ENCODE measurements at regions not wholly inside any gene's neighbourhood (a gene's known extent, or its start where the extent isn't known, plus 50 kb on each side); places are given as distances from the start of the nearest gene placed in this dataset.
"Not testable (repeated sequence)": the region's sequence is repeated elsewhere in the genome, so short reads cannot be mapped to it uniquely, and the experiment has no call there.

DNA sequence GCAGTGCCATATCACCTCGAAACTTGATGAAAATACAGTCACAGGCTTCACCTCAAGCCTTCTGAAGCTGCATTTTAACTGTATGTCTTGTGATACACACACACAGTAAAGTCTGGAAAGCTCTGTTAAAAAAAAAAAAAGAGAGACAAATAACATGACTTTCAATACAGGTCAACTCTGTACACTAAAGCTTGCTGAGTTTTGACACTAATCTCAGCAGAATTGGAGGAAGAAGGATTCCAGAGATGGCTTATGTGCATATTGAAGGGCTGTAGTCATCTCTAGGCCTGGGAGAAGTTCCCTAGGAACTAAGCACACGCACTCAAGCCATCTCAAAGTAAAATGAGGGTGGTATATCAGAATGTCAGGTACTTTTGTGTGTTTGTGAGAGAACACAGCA, 875.1 kb downstream of the EPHA4 start:
- no peak for DNase-seq (ENCODE audit: low spot score)

DNA sequence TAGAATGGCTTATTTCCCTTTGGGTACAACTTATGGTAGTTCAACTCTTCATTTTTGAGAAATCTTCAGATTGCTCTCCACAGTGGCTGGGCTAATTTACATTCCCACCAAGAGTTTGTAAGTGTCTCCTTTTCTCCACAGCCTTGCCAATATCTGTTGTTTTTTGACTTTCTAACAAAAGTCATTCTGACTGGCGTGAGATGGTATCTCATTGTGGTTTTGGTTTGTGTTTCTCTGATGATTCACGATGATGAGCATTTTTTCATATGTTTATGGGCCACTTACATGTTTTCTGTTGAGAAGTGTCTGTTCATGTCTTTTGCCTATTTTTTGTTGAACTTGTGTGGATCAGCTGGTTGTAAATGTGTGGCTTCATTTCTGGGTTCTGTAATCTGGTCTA, 871.0 kb downstream of the EPHA4 start:
- no peak for DNase-seq (ENCODE audit: low spot score)

DNA sequence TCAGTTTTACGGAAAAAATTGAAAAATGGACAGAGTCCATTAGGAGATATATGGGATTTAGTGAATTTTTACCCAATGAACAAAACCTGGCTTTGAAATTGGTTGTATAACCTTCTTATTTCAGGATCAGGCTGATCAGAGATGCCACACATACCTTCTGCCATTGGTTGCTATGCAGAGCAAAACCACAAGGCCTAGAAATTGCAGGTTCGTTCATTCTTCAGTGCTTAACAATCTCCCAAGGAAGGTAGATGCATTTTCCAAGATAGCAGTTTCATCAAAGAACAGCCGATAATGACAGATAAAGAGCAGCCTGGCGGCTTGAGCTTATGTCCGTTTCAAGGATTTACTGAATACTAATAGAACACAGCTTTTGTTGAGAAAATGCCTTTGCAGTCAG, 868.8 kb downstream of the EPHA4 start:
- DNase-seq (ENCODE audit: low spot score), result no peak

DNA sequence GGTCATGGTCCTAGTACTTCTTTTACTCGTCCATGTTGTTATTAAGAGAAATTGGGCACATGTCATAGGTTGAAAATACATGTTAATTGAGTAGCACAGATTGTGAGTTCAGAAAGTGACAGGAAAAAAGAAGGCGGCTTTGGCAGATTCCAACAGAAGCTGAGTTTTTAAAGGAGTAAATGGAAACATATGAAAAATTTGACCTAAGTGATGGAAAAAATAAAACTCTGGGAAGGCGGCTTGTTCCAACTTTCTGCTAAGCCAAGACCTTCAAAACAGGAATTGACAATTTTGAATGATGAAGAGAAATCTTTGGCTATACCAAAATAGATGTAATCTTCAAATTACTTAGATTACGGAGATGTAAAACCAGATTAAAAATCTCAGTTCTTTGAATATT, 868.0 kb downstream of the EPHA4 start:
- no peak for DNase-seq (ENCODE audit: low spot score)

DNA sequence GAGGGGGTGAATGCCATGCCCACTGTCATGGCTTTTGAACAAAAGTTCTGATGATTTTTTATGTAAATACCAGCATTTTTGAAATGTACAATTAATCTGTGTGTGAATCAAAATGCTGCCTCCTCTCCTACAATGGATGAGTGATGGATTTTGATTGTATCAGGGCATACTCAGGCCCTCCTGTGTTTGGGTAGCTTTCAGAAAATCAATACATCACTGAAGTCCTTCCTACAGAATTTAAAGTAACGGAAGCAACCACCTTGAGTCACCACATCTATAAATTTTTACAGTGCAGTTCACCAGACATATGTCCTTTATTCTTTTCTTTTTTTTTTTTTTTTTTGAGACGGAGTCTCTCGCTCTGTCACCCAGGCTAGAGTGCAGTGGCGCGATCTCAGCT, 867.3 kb downstream of the EPHA4 start:
- DNase-seq (ENCODE audit: low spot score), result no peak

DNA sequence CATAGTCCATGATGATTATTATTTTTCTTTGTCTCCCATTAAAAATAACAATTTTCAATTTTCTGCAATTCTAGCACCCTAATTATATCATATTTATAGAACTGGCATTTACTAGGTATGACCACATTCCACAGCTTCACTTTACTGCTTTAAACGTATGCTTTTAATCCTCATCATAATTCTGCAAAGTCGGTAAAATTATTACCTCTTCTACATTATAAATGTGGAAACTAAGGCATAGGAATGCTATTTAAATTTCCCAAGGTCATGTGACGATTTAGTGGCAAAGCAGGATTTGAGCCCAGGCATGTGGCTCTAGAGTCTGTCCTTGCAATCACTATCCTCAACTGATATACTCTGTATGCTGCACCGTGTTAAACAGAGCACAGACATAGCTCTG, 866.4 kb downstream of the EPHA4 start:
- no peak for DNase-seq (ENCODE audit: low spot score)

DNA sequence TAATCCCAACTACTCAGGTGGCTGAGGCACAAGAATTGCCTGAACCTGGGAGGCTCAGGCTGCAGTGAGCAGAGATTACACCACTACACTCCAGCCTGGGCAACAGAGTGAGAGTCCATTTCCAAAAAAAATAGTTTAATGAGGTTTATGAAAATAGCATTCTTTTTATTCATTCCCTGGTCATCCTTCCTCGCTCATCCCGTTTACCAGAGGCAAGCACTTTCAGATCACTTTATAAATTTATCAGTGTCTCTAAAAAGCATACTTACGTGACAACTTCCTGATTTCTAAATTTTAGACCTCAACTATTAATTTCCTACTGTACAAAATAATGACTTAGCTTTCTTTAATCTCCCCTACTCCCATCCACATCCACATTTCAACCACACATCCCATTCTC, 864.8 kb downstream of the EPHA4 start:
- no peak for DNase-seq (ENCODE audit: low spot score)

DNA sequence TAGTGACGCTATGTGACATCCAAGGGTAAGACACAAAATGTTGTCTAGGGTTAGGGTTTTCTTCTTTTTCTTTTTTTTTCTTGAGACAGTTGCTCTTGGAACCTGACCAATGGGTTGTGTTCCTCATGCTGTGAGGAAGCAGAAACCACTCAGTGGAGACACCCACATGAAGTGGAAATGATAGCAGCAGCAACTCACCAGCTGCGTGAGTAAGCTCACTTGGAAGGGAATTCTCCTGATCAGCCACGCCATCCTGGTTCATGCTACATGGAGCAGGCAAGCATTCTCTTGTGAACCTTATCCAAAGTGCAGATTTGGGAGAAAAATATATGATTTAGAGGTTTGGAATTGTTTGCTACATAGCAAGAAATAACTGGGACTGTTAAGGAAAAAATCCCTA, 863.7 kb downstream of the EPHA4 start:
- no peak for DNase-seq (ENCODE audit: low spot score)

DNA sequence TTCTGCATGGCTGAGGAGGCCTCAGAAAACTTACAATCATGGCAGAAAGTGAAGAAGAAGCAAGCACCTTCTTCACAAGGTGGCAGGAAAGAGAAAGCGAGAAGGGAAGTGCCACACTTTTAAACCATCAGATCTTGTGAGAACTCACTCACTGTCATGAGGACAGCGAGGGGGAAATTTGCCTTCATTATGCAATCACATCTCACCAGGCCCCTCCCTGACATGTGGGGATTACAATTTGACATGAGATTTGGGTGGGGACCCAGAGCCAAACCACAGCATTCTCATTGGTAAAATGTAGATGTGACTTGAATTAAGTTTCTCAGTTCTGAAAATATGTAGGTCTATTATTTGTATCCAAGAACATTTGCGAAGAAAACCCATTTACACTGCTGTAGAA, 854.8 kb downstream of the EPHA4 start:
- DNase-seq (ENCODE audit: low spot score), result no peak

DNA sequence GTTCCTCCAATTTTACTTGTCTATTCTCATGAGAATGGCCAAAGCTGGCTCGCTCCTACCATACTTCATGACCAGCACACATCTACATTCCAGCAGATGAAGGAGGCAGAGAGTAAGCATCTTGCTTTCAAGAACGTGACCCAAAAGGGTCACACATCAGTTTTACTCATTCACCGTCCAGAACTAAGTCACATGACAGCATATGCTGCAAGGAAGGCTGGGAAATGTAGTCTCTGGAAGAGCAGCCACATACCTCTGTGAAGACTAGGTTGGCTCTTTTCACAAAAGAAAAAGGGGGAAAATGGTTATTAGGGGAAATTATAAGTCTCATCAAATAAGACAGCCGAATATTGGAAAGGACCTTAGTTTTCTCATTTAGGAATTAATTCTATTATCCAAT, 835.3 kb downstream of the EPHA4 start:
- DNase-seq (ENCODE audit: low spot score), result no peak

DNA sequence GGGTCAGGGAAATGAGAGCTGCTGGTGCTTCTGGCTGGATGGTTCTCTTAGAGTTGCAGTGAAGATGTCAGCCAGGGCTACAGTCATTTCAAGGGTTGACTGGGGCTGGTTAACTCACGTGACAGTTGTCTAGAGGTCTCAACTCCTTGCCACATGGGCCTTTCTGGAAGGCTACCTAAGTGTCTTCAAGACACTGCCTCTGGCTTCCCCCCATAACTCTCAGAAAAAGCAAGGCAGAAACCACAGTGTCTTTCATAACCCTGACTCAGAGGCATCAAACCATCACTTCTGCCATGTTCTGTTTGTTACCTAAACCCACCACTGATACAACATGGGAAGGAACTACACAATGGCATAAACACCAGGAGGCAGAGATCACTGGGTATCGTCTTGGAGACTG, 828.9 kb downstream of the EPHA4 start:
- DNase-seq (ENCODE audit: low spot score), result no peak

DNA sequence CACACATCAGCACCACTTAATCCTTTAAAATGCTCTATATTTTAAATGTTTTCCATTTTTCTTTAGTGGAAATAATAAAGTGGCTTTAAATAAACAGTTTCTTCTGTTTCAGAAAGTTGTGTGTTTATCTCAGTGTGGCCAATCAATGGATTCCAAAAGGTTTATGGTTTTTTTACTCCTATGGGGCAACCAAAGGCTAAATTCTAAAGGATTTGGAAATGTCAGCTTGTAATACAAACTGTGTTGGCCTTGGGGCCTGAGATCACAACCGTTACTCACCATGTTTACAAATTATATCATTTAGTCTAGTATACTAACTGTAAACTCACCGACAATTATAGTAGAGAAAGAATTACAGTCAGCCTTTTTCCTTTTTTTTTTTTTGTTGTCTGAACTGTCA, 827.2 kb downstream of the EPHA4 start:
- no peak for DNase-seq (ENCODE audit: low spot score)

DNA sequence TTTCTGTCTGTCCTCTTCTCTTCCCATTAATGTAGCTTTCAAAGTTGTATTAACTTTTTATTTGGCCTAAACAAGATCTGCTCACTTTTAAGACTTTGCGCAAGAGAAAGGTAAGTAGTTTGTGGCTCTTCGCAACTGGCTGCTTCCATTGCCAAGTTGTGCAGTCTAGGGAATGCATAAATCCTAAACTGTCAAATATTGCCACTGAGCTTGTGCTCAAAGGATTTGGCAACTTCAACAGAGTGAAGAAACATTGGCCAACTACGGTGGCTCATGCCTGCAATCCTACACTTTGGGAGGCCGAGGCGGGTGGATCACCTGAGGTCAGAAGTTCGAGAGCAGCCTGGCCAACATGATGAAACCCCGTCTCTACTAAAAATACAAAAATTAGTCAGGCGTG, 826.4 kb downstream of the EPHA4 start:
- no peak for DNase-seq (ENCODE audit: low spot score)

DNA sequence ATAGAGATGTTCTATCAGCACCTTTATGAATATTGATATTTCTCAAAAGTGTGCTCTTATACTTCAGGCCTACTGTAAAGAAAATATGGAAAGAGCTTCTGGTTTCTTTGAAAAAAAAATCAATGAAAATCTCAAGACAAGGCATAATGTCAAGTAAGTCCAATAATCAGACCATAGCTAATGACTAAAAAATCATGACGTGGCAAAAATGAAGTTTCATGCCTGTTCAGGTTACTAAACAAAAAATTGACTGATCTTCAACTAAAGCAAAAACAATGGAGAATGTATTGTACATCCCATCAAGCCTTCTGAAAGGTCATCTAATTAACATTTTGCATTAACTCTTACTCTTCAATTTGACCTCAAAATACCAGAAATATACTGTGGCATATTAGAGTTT, 824.4 kb downstream of the EPHA4 start:
- no peak for DNase-seq (ENCODE audit: low spot score)

DNA sequence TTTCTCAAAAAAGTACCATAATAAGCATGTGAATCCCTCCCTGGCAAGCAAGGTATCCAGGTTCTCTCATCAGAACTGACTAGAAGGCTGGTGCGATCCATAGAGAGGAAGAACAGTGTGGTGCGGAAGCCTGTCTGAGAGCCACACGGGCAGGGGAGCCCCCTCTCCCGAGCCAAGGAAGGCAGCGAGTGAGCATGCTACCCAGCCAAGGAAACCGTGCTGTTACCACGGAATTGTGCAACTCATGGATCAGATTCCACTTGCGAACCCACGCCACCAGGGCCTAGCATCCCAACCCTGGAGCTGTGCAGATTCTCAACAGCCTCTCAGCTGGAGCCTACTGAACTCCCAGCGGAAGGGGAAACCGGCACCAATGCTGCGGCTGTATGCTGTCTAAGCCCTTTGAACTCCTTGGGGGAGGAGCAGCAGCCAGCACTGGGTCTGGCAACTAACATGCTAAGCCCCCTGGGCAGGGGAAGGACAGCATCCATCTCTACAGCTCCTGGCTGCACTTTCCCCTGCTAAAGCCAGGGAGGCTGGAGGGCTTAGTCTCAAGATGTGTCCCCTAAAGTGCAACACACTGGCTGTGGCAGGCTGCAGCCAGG, 823.1 kb downstream of the EPHA4 start:
- no peak for DNase-seq (ENCODE audit: low spot score)

DNA sequence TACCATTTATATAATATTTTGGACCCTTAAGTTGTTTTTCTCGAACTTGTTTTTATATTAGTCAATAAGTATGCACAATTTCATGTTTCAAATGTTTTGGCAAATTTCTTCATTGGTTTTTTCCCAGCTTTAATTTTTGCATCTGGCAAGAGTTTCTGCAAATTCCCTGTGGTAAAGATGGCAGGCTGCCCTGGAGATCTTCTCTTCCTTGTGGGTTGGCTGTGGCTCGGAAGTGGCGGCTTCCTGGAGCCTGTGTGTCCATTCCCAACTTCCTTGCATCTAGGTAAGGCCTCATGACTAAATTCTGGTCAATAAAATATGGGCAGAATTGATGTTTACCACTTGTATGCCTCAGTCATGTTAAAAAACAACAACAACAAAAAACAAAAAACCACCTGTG, 818.6 kb downstream of the EPHA4 start:
- DNase-seq (ENCODE audit: low spot score), result no peak

DNA sequence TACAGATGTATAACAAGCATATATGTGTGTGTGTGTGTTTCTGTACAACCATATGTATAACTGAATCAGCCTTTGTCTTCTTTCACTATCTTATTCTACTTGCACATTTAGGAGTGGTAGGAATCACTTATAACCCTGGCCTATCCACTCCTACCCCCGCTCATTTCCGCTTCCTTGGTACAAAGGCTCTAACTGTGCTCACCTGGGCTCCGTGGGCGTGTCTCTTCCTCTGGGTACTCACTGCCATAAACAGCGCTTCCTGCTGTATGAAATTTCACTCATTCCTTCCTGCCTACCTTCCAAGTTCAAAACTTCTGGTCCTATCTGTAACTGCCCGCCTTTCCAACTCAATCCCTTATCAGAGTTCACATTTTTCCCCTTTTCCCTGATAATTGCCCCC, 815.5 kb downstream of the EPHA4 start:
- DNase-seq (ENCODE audit: low spot score), result no peak

DNA sequence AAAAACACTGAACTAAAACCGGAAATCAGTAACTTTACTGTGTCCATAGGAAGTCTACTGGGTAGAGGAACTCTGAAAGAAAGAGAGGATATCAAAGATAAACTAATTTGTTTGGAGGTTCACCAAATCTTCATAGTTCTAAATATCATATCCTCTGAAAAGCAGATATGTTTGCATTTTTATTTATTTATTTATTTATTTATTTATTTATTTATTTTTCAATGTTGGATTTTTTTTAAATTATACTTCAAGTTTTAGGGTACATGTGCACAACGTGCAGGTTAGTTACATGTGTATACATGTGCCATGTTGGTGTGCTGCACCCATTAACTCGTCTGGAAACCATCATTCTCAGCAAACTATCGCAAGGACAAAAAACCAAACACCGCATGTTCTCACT, 813.7 kb downstream of the EPHA4 start:
- DNase-seq (ENCODE audit: low spot score), result not testable (repeated sequence)

DNA sequence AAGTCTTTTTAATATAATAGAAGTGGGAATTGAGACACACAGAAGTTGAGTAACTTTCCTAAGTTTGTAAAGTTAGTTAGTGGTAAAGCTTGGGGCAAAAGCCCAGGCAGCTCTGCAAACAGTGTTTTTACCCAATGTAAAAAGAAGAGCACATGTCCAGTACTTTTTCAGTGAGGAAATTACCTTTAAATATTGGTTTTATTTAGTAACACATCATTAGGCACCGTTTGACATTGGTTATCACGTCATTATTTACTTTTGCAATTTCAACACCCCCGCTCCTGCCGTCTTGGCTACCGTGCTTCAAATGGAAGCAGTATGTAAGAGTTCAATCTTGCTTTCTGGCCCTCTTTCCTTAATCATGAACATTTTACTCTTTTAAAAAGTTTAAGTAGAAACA, 807.9 kb downstream of the EPHA4 start:
- DNase-seq (ENCODE audit: low spot score), result no peak

DNA sequence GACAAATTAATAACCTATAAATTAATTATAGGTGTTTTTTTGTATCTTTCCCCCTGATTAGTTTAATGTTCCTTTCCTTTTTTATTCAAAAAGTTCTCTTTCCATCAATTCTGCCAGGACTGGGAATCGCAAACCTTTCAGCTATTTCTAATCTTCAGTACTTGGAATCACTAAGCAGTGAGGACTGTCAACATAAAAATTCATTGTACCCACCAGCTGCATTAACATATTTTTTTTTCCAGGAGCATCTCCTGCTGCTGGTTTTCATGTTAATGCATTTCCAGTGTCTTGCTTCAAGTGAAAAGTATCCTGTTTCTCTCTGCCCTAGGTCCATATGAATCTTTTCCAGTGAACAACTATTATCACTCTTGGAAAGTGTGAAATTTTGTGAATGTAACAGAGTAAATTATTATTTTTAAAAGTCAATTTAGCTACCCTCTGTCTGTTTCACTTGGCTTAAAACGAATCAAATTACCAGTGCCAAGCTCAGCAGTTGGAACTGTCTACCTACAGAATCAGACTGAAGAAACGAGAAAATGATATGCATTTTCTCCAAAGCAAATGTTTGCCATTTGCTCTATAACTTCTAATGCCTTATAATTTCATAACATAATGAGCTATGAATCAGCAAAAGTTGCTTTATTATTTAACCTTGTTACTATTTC, 804.4 kb downstream of the EPHA4 start:
- no peak for DNase-seq (ENCODE audit: low spot score)

DNA sequence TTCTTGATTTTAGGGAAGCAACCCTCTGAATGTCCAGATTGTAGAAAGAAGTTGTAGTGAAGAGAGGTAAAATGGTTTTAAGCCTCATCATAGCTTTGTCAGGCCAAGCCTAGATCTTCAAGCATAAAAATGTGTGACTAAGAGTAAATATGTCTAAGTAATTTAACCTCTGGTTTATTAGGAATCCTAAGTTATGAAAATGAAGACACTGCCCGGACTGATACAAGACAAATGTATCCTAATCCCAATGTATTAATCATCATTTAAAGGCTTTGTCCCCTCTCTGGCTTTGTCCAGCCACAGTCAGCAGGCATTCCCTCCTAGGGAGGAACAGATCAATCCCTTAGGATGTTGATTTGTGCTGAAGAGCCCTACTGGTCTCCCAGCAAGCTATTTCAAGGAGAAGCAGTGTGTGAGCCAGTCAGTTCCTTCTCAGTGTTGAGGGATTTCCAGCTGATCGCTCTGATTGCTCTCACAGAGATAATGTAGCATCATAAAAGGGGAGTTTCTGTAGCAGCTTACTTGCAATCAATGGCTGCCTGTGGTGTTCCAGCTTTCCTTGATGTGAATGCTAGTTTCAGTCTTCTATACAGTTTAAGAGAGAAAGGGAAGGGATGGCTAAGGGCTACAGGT, 796.1 kb downstream of the EPHA4 start:
- no peak for DNase-seq (ENCODE audit: low spot score)

DNA sequence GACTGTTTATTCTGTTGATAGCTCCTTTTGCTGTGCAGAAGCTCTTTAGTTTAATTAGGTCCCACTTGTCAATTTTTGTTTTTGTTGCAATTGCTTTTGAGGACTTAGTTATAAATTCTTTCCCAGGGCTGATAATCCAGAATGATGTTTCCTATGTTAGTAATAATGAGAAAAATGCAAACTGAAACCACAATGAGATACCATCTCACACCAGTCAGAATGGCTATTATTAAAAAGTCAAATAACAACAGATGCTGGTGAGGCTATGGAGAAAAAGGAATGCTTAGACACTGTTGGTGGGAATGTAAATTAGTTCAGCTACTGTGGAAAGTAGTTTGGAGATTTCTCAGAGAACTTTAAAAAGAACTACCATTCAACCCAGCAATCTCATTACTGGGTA, 793.0 kb downstream of the EPHA4 start:
- DNase-seq (ENCODE audit: low spot score), result not testable (repeated sequence)

DNA sequence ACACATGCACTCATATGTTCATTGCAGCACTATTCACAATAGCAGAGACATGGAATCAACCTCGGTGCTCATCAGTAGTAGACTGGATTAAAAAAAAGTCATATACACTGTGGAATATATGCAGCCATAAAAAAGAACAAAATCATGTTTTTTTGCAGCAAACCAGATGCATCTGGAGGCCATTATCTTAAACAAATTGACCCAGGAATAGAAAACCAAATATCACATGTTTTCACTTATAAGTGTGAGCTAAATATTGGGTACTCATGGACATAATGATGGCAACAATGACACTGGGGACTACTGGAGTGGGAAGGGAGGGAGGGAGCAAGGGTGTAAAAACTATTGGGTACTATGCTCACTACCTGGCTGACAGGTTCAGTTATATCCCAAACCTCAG, 792.6 kb downstream of the EPHA4 start:
- no peak for DNase-seq (ENCODE audit: low spot score)

DNA sequence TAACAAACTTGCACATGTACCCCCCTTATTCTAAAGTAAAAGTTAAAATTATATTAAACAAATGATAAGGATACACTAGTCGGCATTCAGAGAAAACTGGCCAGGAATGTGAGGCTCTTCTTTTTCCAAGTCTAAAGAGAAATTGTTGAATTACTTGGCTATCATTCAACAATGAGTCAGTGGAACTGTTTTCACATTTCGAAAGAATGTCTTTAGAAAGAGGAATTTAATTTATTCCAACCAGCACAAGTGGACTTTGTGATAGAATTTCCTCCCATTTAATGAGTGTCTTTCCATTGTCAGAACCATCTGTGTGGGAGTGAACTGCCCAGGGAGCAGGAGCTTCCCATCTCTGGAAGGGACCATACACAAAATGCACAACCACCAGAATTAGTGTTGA, 792.2 kb downstream of the EPHA4 start:
- DNase-seq (ENCODE audit: low spot score), result no peak

All from D341Med (cell line).